ENCODE measurements at regions not wholly inside any gene's neighbourhood (a gene's known extent, or its start where the extent isn't known, plus 50 kb on each side); places are given as distances from the start of the nearest gene placed in this dataset.
"Not testable (repeated sequence)": the region's sequence is repeated elsewhere in the genome, so short reads cannot be mapped to it uniquely, and the experiment has no call there.

- H2AFZ ChIP-seq (ENCODE audit: low read length); H2BK20ac ChIP-seq (ENCODE audit: low read length); H3K9me3 ChIP-seq (ENCODE audit: insufficient read depth in 2 of 2, low read depth in 1 of 2, low read length in 1 of 2); DNase-seq (ENCODE audit: low read depth in 1 of 2, low spot score in 2 of 2); H2AK5ac ChIP-seq (ENCODE audit: low read depth, low read length); H3K4me3 ChIP-seq (ENCODE audit: extremely low read depth in 1 of 4, insufficient read depth in 2 of 4, low read depth in 3 of 4, low read length in 4 of 4); POLR2A ChIA-PET (ENCODE audit: partially characterized antibody); H3K79me2 ChIP-seq (ENCODE audit: control insufficient read depth in 1 of 2, insufficient read depth in 2 of 2, low read length in 2 of 2); H4K8ac ChIP-seq (ENCODE audit: extremely low read depth, insufficient read depth, low read length); H3K27me3 ChIP-seq (replicated peaks in 1 of 4; ENCODE audit: control insufficient read depth in 3 of 4, extremely low read depth in 1 of 4, insufficient read depth in 3 of 4, low read length in 3 of 4); H3K36me3 ChIP-seq (ENCODE audit: control insufficient read depth in 2 of 4, insufficient read depth in 4 of 4, low read length in 3 of 4); H3K9ac ChIP-seq (replicated peaks in 1 of 4; ENCODE audit: extremely low read depth in 1 of 4, low read depth in 3 of 4, low read length in 3 of 4); H3K23me2 ChIP-seq (ENCODE audit: low read depth, low read length); H3K27ac ChIP-seq (ENCODE audit: low read depth, low read length); H3K18ac ChIP-seq (ENCODE audit: extremely low read depth, low read length); H4K20me1 ChIP-seq (replicated peaks in 1 of 2; ENCODE audit: control insufficient read depth in 1 of 2, insufficient read depth in 2 of 2, low read length in 2 of 2); H2BK12ac ChIP-seq (ENCODE audit: low read depth, low read length); CTCF ChIA-PET (ENCODE audit: partially characterized antibody); H3K4me1 ChIP-seq (replicated peaks in 1 of 4; ENCODE audit: control insufficient read depth in 3 of 4, insufficient read depth in 4 of 4, low read length in 3 of 4); H3K4me2 ChIP-seq (ENCODE audit: insufficient read depth in 1 of 2, low read depth in 2 of 2, low read length in 2 of 2); H2BK120ac ChIP-seq (replicated peaks; ENCODE audit: low read depth, low read length); H4K5ac ChIP-seq (ENCODE audit: insufficient read length, low read depth, low read length); H2BK5ac ChIP-seq (ENCODE audit: low read depth, low read length); FAIRE-seq; H3K23ac ChIP-seq (ENCODE audit: insufficient read length); H2BK15ac ChIP-seq (ENCODE audit: low read length); H3K4ac ChIP-seq (replicated peaks; ENCODE audit: insufficient read length, low read depth, low read length); H4K91ac ChIP-seq (replicated peaks; ENCODE audit: insufficient read length, low read length); H3K79me1 ChIP-seq (ENCODE audit: low read depth, low read length); H3K14ac ChIP-seq (ENCODE audit: insufficient read length); H3K56ac ChIP-seq (replicated peaks; ENCODE audit: insufficient read length, low read depth, low read length): not testable (repeated sequence)
- no CpG with 5 or more reads among the region's 2 CpGs for WGBS, 2 experiments (ENCODE audit: extremely low coverage in 1 of 2, insufficient coverage in 1 of 2, insufficient read length in 1 of 2, insufficient replicate concordance in 2 of 2, low coverage in 1 of 2, low lambda C conversion rate in 2 of 2, missing lambda C conversion rate in 1 of 2)
These were observed 348.1 kb downstream of the NPIPA7 start for GRCh38 chr16:16727048-16727447.

GRCh38 chr16:16742573-16742972 is 363.6 kb downstream of the NPIPA7 start:
- H2BK120ac ChIP-seq (replicated peaks; ENCODE audit: low read depth, low read length): not testable (repeated sequence)

More at GRCh38 chr16:16742573-16742972, 363.6 kb downstream of the NPIPA7 start:
- H3K36me3 ChIP-seq (ENCODE audit: control insufficient read depth in 2 of 4, insufficient read depth in 4 of 4, low read length in 3 of 4); H2BK5ac ChIP-seq (ENCODE audit: low read depth, low read length); H4K20me1 ChIP-seq (replicated peaks in 1 of 2; ENCODE audit: control insufficient read depth in 1 of 2, insufficient read depth in 2 of 2, low read length in 2 of 2); H2BK15ac ChIP-seq (ENCODE audit: low read length); H3K23me2 ChIP-seq (ENCODE audit: low read depth, low read length); H2AK5ac ChIP-seq (ENCODE audit: low read depth, low read length); H3K9me3 ChIP-seq (ENCODE audit: insufficient read depth in 2 of 2, low read depth in 1 of 2, low read length in 1 of 2); H2AFZ ChIP-seq (ENCODE audit: low read length); H3K4me2 ChIP-seq (ENCODE audit: insufficient read depth in 1 of 2, low read depth in 2 of 2, low read length in 2 of 2); H4K8ac ChIP-seq (ENCODE audit: extremely low read depth, insufficient read depth, low read length); H3K4ac ChIP-seq (replicated peaks; ENCODE audit: insufficient read length, low read depth, low read length); H3K4me3 ChIP-seq (ENCODE audit: extremely low read depth in 1 of 4, insufficient read depth in 2 of 4, low read depth in 3 of 4, low read length in 4 of 4); H4K91ac ChIP-seq (replicated peaks; ENCODE audit: insufficient read length, low read length); H3K23ac ChIP-seq (ENCODE audit: insufficient read length); CTCF ChIA-PET (ENCODE audit: partially characterized antibody); H3K27me3 ChIP-seq (replicated peaks in 1 of 4; ENCODE audit: control insufficient read depth in 3 of 4, extremely low read depth in 1 of 4, insufficient read depth in 3 of 4, low read length in 3 of 4); H3K27ac ChIP-seq (ENCODE audit: low read depth, low read length); POLR2A ChIA-PET (ENCODE audit: partially characterized antibody); H3K56ac ChIP-seq (replicated peaks; ENCODE audit: insufficient read length, low read depth, low read length); H3K18ac ChIP-seq (ENCODE audit: extremely low read depth, low read length); H3K79me2 ChIP-seq (ENCODE audit: control insufficient read depth in 1 of 2, insufficient read depth in 2 of 2, low read length in 2 of 2); H3K14ac ChIP-seq (ENCODE audit: insufficient read length); H2BK12ac ChIP-seq (ENCODE audit: low read depth, low read length); H2BK20ac ChIP-seq (ENCODE audit: low read length); H3K4me1 ChIP-seq (replicated peaks in 1 of 4; ENCODE audit: control insufficient read depth in 3 of 4, insufficient read depth in 4 of 4, low read length in 3 of 4); H3K79me1 ChIP-seq (ENCODE audit: low read depth, low read length); H4K5ac ChIP-seq (ENCODE audit: insufficient read length, low read depth, low read length); DNase-seq (ENCODE audit: low read depth in 1 of 2, low spot score in 2 of 2); H3K9ac ChIP-seq (replicated peaks in 1 of 4; ENCODE audit: extremely low read depth in 1 of 4, low read depth in 3 of 4, low read length in 3 of 4); FAIRE-seq: not testable (repeated sequence)
- no CpG with 5 or more reads among the region's 1 CpG for WGBS, 2 experiments (ENCODE audit: extremely low coverage in 1 of 2, insufficient coverage in 1 of 2, insufficient read length in 1 of 2, insufficient replicate concordance in 2 of 2, low coverage in 1 of 2, low lambda C conversion rate in 2 of 2, missing lambda C conversion rate in 1 of 2)

All from H1 (cell line).